Kidney epithelial cell (primary cell): ENCODE measurements at regions not wholly inside any gene's neighbourhood (a gene's known extent, or its start where the extent isn't known, plus 50 kb on each side); places are given as distances from the start of the nearest gene placed in this dataset.

Source experiments
- DNase-seq: peaks from one replicate; pipeline ENCODE4 v3.0.0-alpha.2; 2010; ENCODE audit warnings: low read depth
- H3K27me3 ChIP-seq: 2 replicates; pipeline ENCODE4 v1.6.0; 2011; ENCODE audit warnings: low read length; ENCODE audit not compliant: control insufficient read depth, insufficient read depth
- H3K36me3 ChIP-seq: 2 replicates; pipeline ENCODE4 v1.5.1; 2011; ENCODE audit warnings: low read length; ENCODE audit not compliant: control insufficient read depth, insufficient read depth
- H3K4me3 ChIP-seq: 2 replicates; pipeline ENCODE4 v1.5.1; 2011; ENCODE audit warnings: low read depth, mild to moderate bottlenecking, control low read depth, low read length
- TF ChIP-seq, protein P1 (sequence below): IDR thresholded peaks from 2 replicates; pipeline ENCODE4 v1.5.1; 2011; ENCODE audit warnings: mild to moderate bottlenecking, moderate library complexity, low read length, control low read depth, inconsistent platforms; ENCODE audit not compliant: insufficient read depth, poor library complexity, severe bottlenecking

DNA sequence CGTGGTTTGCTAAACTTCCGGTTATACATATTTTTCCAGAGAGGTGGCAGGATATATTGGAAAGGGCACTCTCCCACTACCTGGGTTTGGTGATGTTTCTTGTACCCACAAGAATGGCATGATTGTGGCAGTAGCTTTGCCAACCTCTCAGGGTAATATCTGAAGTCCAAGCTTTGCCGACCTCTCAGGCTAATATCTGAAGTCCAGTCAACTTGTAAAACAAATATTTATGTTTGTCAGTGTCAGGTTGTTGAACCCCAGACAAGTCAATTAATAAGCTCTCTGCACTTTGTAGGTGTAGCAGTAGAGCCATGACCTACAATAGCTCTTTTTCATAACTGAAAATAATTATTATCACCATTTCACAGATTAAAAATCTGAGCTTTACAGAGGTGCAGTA, 167.0 kb downstream of the POU4F1 start:
- H3K27me3 ChIP-seq, result no peaks in the 10 kb centered on the region
- no peak for DNase-seq
- TF ChIP-seq, protein P1, sequence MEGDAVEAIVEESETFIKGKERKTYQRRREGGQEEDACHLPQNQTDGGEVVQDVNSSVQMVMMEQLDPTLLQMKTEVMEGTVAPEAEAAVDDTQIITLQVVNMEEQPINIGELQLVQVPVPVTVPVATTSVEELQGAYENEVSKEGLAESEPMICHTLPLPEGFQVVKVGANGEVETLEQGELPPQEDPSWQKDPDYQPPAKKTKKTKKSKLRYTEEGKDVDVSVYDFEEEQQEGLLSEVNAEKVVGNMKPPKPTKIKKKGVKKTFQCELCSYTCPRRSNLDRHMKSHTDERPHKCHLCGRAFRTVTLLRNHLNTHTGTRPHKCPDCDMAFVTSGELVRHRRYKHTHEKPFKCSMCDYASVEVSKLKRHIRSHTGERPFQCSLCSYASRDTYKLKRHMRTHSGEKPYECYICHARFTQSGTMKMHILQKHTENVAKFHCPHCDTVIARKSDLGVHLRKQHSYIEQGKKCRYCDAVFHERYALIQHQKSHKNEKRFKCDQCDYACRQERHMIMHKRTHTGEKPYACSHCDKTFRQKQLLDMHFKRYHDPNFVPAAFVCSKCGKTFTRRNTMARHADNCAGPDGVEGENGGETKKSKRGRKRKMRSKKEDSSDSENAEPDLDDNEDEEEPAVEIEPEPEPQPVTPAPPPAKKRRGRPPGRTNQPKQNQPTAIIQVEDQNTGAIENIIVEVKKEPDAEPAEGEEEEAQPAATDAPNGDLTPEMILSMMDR, result no peak

DNA sequence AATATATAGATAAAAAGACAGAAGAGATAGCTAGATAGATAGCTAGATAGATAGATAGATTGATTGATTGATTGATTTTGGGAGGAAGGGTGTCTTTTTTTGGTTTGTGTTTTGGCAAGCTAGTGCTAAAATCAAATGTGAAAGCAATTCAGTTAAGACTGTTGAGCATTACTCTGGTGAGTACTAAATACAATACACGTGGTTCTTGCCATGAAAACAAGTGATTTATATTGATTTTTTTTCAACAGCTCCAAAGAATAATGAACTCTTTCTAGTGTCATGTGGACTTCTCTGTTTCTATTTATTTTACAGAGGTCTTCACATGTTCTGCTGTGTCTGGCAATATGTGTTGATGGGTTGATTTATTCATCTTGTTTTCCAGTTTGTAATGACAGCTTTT, 172.0 kb downstream of the POU4F1 start:
- Histone ChIP-seq H3K27me3 (no peaks in the 10 kb centered on the region), H3K36me3 (no peaks in the 10 kb centered on the region), H3K4me3 (no peak overlapping the region)
- no peak for DNase-seq
- TF ChIP-seq, protein P1, result no peak

More for the DNA sequence above, 167.0 kb downstream of the POU4F1 start:
- Histone ChIP-seq H3K36me3 (no peaks in the 10 kb centered on the region), H3K4me3 (no peak overlapping the region)

DNA sequence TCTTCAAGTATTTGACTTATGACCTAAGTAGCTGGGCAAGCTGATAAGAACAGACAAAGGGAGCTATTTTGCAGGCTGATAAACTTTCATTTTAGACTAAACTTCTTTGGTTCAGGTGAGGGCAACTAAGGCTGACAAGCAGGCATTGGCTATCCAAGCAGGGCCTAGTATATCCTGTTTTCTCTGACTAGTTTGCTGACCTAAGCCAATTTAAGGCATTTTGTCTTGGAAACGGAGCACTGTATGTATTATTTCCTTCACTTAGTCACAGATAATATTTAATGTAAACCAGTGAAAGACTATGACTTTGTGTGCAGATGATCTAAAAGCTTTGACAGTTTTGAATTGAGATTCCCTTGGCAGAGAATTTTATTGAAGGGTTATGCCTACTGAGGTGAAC, 172.5 kb downstream of the POU4F1 start:
- no peaks in the 10 kb centered on the region for H3K27me3 ChIP-seq
- TF ChIP-seq, protein P1, result no peak
- H3K4me3 ChIP-seq, result no peak overlapping the region
- H3K36me3 ChIP-seq, result no peaks in the 10 kb centered on the region
- DNase-seq, result no peak

DNA sequence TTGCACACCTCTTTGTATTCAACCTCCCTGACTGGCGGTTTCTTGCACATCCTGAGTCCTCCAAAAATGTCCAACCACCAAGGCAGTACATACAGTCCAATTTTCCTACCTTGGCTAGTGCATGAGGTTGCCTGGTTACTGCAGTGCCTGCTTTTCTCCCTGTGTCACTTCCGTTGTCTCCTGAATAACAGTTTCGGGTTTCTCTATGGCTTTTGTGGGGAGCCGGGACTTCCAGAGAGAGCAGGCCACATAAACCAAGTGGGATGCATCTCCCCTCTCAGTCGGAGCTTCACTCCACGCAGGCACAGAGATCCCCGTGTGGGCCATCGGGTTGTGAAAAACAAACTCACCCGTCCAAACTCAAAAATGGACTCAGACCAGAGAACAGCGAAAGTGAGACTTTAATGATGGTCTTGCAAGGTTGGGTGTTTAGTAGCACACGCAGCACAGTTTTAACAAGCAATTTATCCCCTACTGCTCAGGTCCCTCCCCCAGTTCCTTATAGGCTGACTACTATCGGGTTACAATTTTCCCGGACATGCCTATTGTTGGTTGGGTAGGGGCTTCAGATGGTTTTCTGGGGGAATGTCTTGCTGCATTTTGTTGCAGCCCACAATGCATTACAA, 173.1 kb downstream of the POU4F1 start:
- H3K27me3 ChIP-seq, result no peaks in the 10 kb centered on the region
- no peak for DNase-seq
- H3K4me3 ChIP-seq, result no peak overlapping the region
- H3K36me3 ChIP-seq, result no peaks in the 10 kb centered on the region
- TF ChIP-seq, protein P1, result no peak

DNA sequence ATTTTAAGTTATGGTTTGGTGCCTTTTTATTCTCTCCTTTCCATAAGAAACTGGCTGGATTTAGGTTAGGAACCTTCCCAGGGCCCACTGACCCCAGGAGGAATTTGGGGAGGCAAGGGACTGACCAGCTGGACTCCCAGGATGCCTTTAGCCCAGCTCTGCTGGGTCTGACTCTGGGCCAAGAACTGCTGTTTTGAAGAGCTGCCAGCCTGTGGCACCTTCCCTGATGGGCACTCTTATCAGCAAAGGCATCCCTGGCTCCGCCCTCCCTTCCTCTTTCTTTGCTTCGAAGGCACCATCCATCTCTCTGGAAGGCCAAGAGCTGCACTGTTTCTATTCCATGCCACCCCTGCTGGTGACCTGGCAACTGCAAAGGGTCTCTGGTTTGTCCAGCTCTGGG, 174.7 kb downstream of the POU4F1 start:
- H3K27me3 ChIP-seq, result no peaks in the 10 kb centered on the region
- TF ChIP-seq, protein P1, result no peak
- H3K4me3 ChIP-seq, result no peak overlapping the region
- no peak for DNase-seq
- H3K36me3 ChIP-seq, result no peaks in the 10 kb centered on the region

DNA sequence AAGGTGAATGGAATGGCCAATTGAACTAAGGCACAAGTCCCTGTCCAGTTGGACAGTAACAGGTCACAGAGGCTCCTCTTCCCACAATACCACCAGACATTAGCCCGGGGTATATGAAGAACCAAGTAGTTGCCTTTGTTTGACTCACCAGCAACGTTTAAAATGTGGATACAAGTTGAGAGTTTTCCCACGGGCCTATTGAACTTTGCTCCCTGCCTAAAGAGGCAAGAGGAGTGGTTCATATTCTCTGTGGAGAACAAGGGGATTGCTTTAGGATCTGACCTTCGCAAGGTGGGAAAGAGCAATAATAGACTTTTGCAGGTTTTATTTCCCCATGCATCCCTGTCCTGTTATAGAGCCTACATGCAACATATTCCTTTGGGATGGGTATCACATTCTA, 177.2 kb downstream of the POU4F1 start:
- no peak for DNase-seq
- Histone ChIP-seq H3K36me3 (no peaks in the 10 kb centered on the region), H3K4me3 (no peak overlapping the region), H3K27me3 (no peaks in the 10 kb centered on the region)
- TF ChIP-seq, protein P1, result no peak
